ENCODE measurements at regions not wholly inside any gene's neighbourhood (a gene's known extent, or its start where the extent isn't known, plus 50 kb on each side); places are given as distances from the start of the nearest gene placed in this dataset.

- no peak for DNase-seq (ENCODE audit: low read depth)
Observed at GRCh38 chr2:180058993-180059392, 51.9 kb upstream of the CWC22 start.

- no peak for DNase-seq (ENCODE audit: low read depth)
Observed at GRCh38 chr2:180057706-180058412, 50.8 kb upstream of the CWC22 start.
